ENCODE measurements at regions not wholly inside any gene's neighbourhood (a gene's known extent, or its start where the extent isn't known, plus 50 kb on each side); places are given as distances from the start of the nearest gene placed in this dataset.
A peak's percentile ranks its signal among the peaks of the same experiment; 100 is the strongest.
"Not testable (repeated sequence)": the region's sequence is repeated elsewhere in the genome, so short reads cannot be mapped to it uniquely, and the experiment has no call there.

GRCh38 chr6:69623357-69623756 lies 173.5 kb downstream of the LMBRD1 start:
- DNase-seq (ENCODE audit: low spot score) = no peak
- in situ Hi-C loops (cut with HindIII; ENCODE audit: low sequenced_read_pairs) = no loop called here

- in situ Hi-C loops (cut with HindIII; ENCODE audit: low sequenced_read_pairs) = no loop called here
- DNase-seq (ENCODE audit: low spot score) = no peak
These were observed 173.9 kb downstream of the LMBRD1 start for GRCh38 chr6:69622924-69623323.

GRCh38 chr6:69622230-69622629 lies 174.6 kb downstream of the LMBRD1 start:
- DNase-seq (ENCODE audit: low spot score) = no peak
- in situ Hi-C loops (cut with HindIII; ENCODE audit: low sequenced_read_pairs) = no loop called here

- no peak for DNase-seq (ENCODE audit: low spot score)
- in situ Hi-C loops (cut with HindIII; ENCODE audit: low sequenced_read_pairs) = no loop called here
These were observed 179.6 kb downstream of the LMBRD1 start for GRCh38 chr6:69617163-69617562.

- DNase-seq (ENCODE audit: low spot score) = no peak
- in situ Hi-C loops (cut with HindIII; ENCODE audit: low sequenced_read_pairs) = no loop called here
These were observed 186.9 kb downstream of the LMBRD1 start for GRCh38 chr6:69609836-69610472.

GRCh38 chr6:69601132-69601531 lies 195.7 kb downstream of the LMBRD1 start:
- no peak for DNase-seq (ENCODE audit: low spot score)
- in situ Hi-C loops (cut with HindIII; ENCODE audit: low sequenced_read_pairs) = no loop called here

- DNase-seq (ENCODE audit: low spot score) = no peak
- in situ Hi-C loops (cut with HindIII; ENCODE audit: low sequenced_read_pairs) = no loop called here
These were observed 202.4 kb downstream of the LMBRD1 start for GRCh38 chr6:69594405-69594804.

- no peak for DNase-seq (ENCODE audit: low spot score)
- in situ Hi-C loops (cut with HindIII; ENCODE audit: low sequenced_read_pairs) = no loop called here
These were observed 203.1 kb downstream of the LMBRD1 start for GRCh38 chr6:69593706-69594105.

- in situ Hi-C loops (cut with HindIII; ENCODE audit: low sequenced_read_pairs) = no loop called here
- no peak for DNase-seq (ENCODE audit: low spot score)
These were observed 207.2 kb downstream of the LMBRD1 start for GRCh38 chr6:69589626-69590025.

- DNase-seq (ENCODE audit: low spot score) = peak; percentile 94
- in situ Hi-C loops (cut with HindIII; ENCODE audit: low sequenced_read_pairs) = no loop called here
These were observed 211.7 kb downstream of the LMBRD1 start for GRCh38 chr6:69584913-69585729.

- no peak for DNase-seq (ENCODE audit: low spot score)
- in situ Hi-C loops (cut with HindIII; ENCODE audit: low sequenced_read_pairs) = no loop called here
These were observed 212.3 kb downstream of the LMBRD1 start for GRCh38 chr6:69584536-69584912.

- peak; percentile 84 for DNase-seq (ENCODE audit: low spot score)
- in situ Hi-C loops (cut with HindIII; ENCODE audit: low sequenced_read_pairs) = no loop called here
These were observed 215.2 kb downstream of the LMBRD1 start for GRCh38 chr6:69581581-69581980.

- in situ Hi-C loops (cut with HindIII; ENCODE audit: low sequenced_read_pairs) = no loop called here
- peak; percentile 80 for DNase-seq (ENCODE audit: low spot score)
These were observed 216.1 kb downstream of the LMBRD1 start for GRCh38 chr6:69580706-69581105.

GRCh38 chr6:69578361-69578890 lies 218.4 kb downstream of the LMBRD1 start:
- in situ Hi-C loops (cut with HindIII; ENCODE audit: low sequenced_read_pairs) = no loop called here
- peak; percentile 50 for DNase-seq (ENCODE audit: low spot score)

GRCh38 chr6:69571234-69571633 lies 225.6 kb downstream of the LMBRD1 start:
- in situ Hi-C loops (cut with HindIII; ENCODE audit: low sequenced_read_pairs) = no loop called here
- DNase-seq (ENCODE audit: low spot score) = no peak

GRCh38 chr6:69570106-69570505 lies 226.7 kb downstream of the LMBRD1 start:
- in situ Hi-C loops (cut with HindIII; ENCODE audit: low sequenced_read_pairs) = no loop called here
- DNase-seq (ENCODE audit: low spot score) = no peak

GRCh38 chr6:69560597-69560996 lies 236.2 kb downstream of the LMBRD1 start:
- DNase-seq (ENCODE audit: low spot score); in situ Hi-C loops (cut with HindIII; ENCODE audit: low sequenced_read_pairs): not testable (repeated sequence)

- in situ Hi-C loops (cut with HindIII; ENCODE audit: low sequenced_read_pairs) = no loop called here
- DNase-seq (ENCODE audit: low spot score) = no peak
These were observed 241.6 kb downstream of the LMBRD1 start for GRCh38 chr6:69555088-69555638.

GRCh38 chr6:69542494-69542893 lies 254.3 kb downstream of the LMBRD1 start:
- DNase-seq (ENCODE audit: low spot score) = no peak
- in situ Hi-C loops (cut with HindIII; ENCODE audit: low sequenced_read_pairs) = no loop called here

GRCh38 chr6:69527921-69528476 lies 268.8 kb downstream of the LMBRD1 start:
- in situ Hi-C loops (cut with HindIII; ENCODE audit: low sequenced_read_pairs) = no loop called here
- DNase-seq (ENCODE audit: low spot score) = no peak

Data from G401 (cell line).